ENCODE measurements at regions not wholly inside any gene's neighbourhood (a gene's known extent, or its start where the extent isn't known, plus 50 kb on each side); places are given as distances from the start of the nearest gene placed in this dataset.

- Histone ChIP-seq H3K79me2 (ENCODE audit: control insufficient read depth, insufficient read depth, low read length) (no peaks in the 10 kb centered on the region), H4K20me1 (replicated peaks; ENCODE audit: control insufficient read depth, extremely low read depth, insufficient read depth, low read length) (no peaks in the 10 kb centered on the region), H3K4me2 (ENCODE audit: insufficient read depth, low read length) (no peak overlapping the region), H3K9me1 (replicated peaks; ENCODE audit: control insufficient read depth, extremely low read depth, insufficient read depth, low read length) (no peaks in the 10 kb centered on the region), H3K9me3 (replicated peaks; ENCODE audit: control insufficient read depth, insufficient read depth, low read length) (no peaks in the 10 kb centered on the region), H3K27ac (ENCODE audit: insufficient read depth, low read depth, low read length) (no peak overlapping the region), H3K36me3 (ENCODE audit: control insufficient read depth in 2 of 2, extremely low read depth in 1 of 2, insufficient read depth in 2 of 2, low read length in 2 of 2) (no peaks in the 10 kb centered on the region), H3K9ac (replicated peaks; ENCODE audit: extremely low read depth, insufficient read depth, low read length) (no peak overlapping the region), H3K27me3 (ENCODE audit: control insufficient read depth in 2 of 2, insufficient read depth in 2 of 2, low read length in 2 of 2) (no peaks in the 10 kb centered on the region), H3K4me3 (replicated peaks in 1 of 3; ENCODE audit: insufficient read depth in 1 of 3, low read depth in 1 of 3, low read length in 3 of 3) (no peak overlapping the region), H3K4me1 (ENCODE audit: control insufficient read depth, extremely low read depth, insufficient read depth, low read length) (no peaks in the 10 kb centered on the region), H2AFZ (ENCODE audit: low read depth, low read length) (no peak overlapping the region)
- dilution Hi-C loops (cut with MboI; ENCODE audit: extremely low pct_ligation_motif_present, low sequenced_read_pairs), result no loop called here
- POLR2A ChIA-PET, result no interaction called here
- DNase-seq (ENCODE audit: low read depth, low spot score), result no peak
- CTCF ChIA-PET, result no interaction called here
- no TSS peak for BruUV-seq (replicated peaks)
- TF ChIP-seq FOS (IDR thresholded peaks at IDR 0.05; ENCODE audit: borderline replicate concordance, insufficient read depth, low read length) (no peak), JUN (IDR thresholded peaks at IDR 0.05; ENCODE audit: borderline replicate concordance, insufficient read depth, insufficient read length, low read depth) (no peak), CTCF (IDR thresholded peaks at IDR 0.05; ENCODE audit: extremely low read depth in 1 of 2, insufficient read depth in 1 of 2, low read depth in 1 of 2, low read length in 2 of 2) (no peak), EZH2 (IDR thresholded peaks at IDR 0.05; ENCODE audit: borderline replicate concordance, low read depth, low read length, severe bottlenecking) (no peak), MAX (IDR thresholded peaks at IDR 0.05; ENCODE audit: insufficient read depth, insufficient read length) (no peak), MYC (IDR thresholded peaks at IDR 0.05; ENCODE audit: low read depth, low read length) (no peak), POLR2A (IDR thresholded peaks at IDR 0.05; ENCODE audit: low read depth, low read length) (no peak)
- FAIRE-seq, result no peak
- intact Hi-C loops (cut with micrococcal nuclease), result no loop called here
Observed at GRCh38 chr10:58994226-58995057, 182.0 kb upstream of the PHYHIPL start.

Measured in endothelial cell of umbilical vein (primary cell).